ENCODE measurements at regions not wholly inside any gene's neighbourhood (a gene's known extent, or its start where the extent isn't known, plus 50 kb on each side); places are given as distances from the start of the nearest gene placed in this dataset.

DNA sequence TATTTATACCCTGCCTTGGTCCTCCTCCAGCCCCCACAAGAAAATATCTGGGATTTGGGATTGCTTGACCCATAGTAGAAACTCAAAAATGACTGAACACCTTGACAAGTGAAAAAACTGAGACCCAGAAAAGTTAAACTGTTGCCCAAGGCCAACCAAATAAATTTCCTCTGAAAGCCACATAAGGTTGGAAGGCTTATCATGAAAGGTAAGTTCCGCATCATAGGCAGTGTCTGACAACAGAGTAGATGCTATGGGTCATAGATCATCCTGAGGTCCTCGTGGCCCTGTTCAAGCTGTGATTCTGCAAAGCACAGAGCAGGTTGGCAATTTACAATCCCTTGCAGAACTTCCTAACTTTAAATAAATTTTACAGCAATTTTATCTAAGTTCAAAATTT is 140.8 kb upstream of the TSC22D2 start:
- H4K20me1 ChIP-seq (replicated peaks; ENCODE audit: control insufficient read depth, insufficient read depth, low read length) = no peaks in the 10 kb centered on the region
- intact Hi-C loops (cut with micrococcal nuclease) (no loop called here), in situ Hi-C loops (cut with MboI) (no loop called here)
- H3K27me3 ChIP-seq (ENCODE audit: control insufficient read depth in 2 of 2, insufficient read depth in 2 of 2, low read length in 2 of 2) = no peaks in the 10 kb centered on the region
- H3K4me2 ChIP-seq (ENCODE audit: insufficient read depth, low read length) = no peak overlapping the region
- TF ChIP-seq CTBP1 (IDR thresholded peaks at IDR 0.05; ENCODE audit: borderline replicate concordance) (no peak), EHMT2 (IDR thresholded peaks at IDR 0.05) (no peak)
- no peak overlapping the region for H3K4me3 ChIP-seq
- no peaks in the 10 kb centered on the region for H3K79me2 ChIP-seq (ENCODE audit: control insufficient read depth, insufficient read depth, low read length)
- no peaks in the 10 kb centered on the region for H3K9me1 ChIP-seq (ENCODE audit: control insufficient read depth, insufficient read depth, low read length)
- H3K9ac ChIP-seq (ENCODE audit: insufficient read depth in 1 of 2, low read depth in 2 of 2, low read length in 2 of 2) = no peak overlapping the region
- DNase-seq (ENCODE audit: extremely low read depth in 1 of 4, low spot score in 3 of 4) (no peak), FAIRE-seq (no peak), ATAC-seq (no peak)
- WGBS (ENCODE audit: insufficient coverage, low coverage, missing lambda C conversion rate) = 13% methylated on average over 2 of the region's 2 CpGs
- no peak overlapping the region for H2AFZ ChIP-seq (ENCODE audit: low read depth, low read length)
- BruUV-seq (replicated peaks) = no TSS peak
- no peaks in the 10 kb centered on the region for H3K9me3 ChIP-seq (replicated peaks; ENCODE audit: control insufficient read depth, insufficient read depth, low read depth, low read length)
- peaks cover 0 to 2% of the 10 kb centered on the region in 2 experiments; a peak in 1 of 5 replicates for H3K4me1 ChIP-seq (replicated peaks in 1 of 2; ENCODE audit: control insufficient read depth in 2 of 2, insufficient read depth in 2 of 2, low read length in 2 of 2)
- H3K36me3 ChIP-seq (ENCODE audit: control insufficient read depth, insufficient read depth, low read length) = no peaks in the 10 kb centered on the region
- ChIA-PET CTCF (ENCODE audit: low intra/inter-chr PET ratio) (no interaction called here), POLR2A (interaction anchor here (1.7 kb wide), 1 partner anchor 9 kb away, joined by 3 read pairs; no protein-coding TSS in a partner anchor)
- H3K27ac ChIP-seq (ENCODE audit: extremely low read depth, low read depth, low read length) = no peak overlapping the region

DNA sequence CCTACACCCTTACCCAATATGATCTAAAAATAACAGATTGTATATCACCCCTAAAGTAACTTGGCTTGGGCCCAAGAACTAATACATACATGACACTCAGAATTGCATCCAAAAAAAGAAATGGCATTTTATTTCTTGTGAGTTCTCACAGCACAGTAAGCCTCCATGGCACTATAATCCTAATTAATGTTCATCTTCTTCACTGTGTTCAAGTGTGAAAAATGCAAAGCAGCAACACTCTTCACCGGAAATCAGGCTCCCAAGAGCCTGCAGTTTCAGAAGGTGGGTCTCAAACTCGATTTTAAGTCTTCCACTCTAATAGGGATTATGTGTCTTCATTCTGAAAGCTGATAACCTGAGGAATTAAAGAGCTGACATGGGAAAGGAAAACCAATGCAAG is 142.8 kb upstream of the TSC22D2 start:
- Histone ChIP-seq H3K9ac (ENCODE audit: insufficient read depth in 1 of 2, low read depth in 2 of 2, low read length in 2 of 2) (no peak overlapping the region), H3K27me3 (ENCODE audit: control insufficient read depth in 2 of 2, insufficient read depth in 2 of 2, low read length in 2 of 2) (no peaks in the 10 kb centered on the region), H2AFZ (ENCODE audit: low read depth, low read length) (no peak overlapping the region), H3K27ac (ENCODE audit: extremely low read depth, low read depth, low read length) (no peak overlapping the region), H3K36me3 (ENCODE audit: control insufficient read depth, insufficient read depth, low read length) (no peaks in the 10 kb centered on the region), H3K4me2 (ENCODE audit: insufficient read depth, low read length) (no peak overlapping the region), H3K9me3 (replicated peaks; ENCODE audit: control insufficient read depth, insufficient read depth, low read depth, low read length) (no peaks in the 10 kb centered on the region), H3K79me2 (ENCODE audit: control insufficient read depth, insufficient read depth, low read length) (no peaks in the 10 kb centered on the region), H3K9me1 (ENCODE audit: control insufficient read depth, insufficient read depth, low read length) (no peaks in the 10 kb centered on the region), H3K4me1 (replicated peaks in 1 of 2; ENCODE audit: control insufficient read depth in 2 of 2, insufficient read depth in 2 of 2, low read length in 2 of 2) (peaks cover 0 to 2% of the 10 kb centered on the region in 2 experiments; a peak in 1 of 5 replicates), H4K20me1 (replicated peaks; ENCODE audit: control insufficient read depth, insufficient read depth, low read length) (no peaks in the 10 kb centered on the region), H3K4me3 (no peak overlapping the region)
- TF ChIP-seq ZNF384 (IDR thresholded peaks at IDR 0.05; ENCODE audit: low read depth, low read length) (no peak), ESRRA (IDR thresholded peaks at IDR 0.05; ENCODE audit: borderline replicate concordance, low read depth) (no peak), ATF2 (CRISPR knock-in tag; IDR thresholded peaks at IDR 0.05) (no peak), CREB3 (tag; conservative IDR thresholded peaks at IDR 0.05; ENCODE audit: low read depth) (no peak)
- BruUV-seq (replicated peaks) = no TSS peak
- no peak for FAIRE-seq
- in situ Hi-C loops (cut with MboI) = no loop called here
- ChIA-PET POLR2A (interaction anchor here (0.6 kb wide), 1 partner anchor 336 kb away, joined by 3 read pairs; no protein-coding TSS in a partner anchor), CTCF (ENCODE audit: low intra/inter-chr PET ratio) (no interaction called here)
- no peak for ATAC-seq
- DNase-seq (ENCODE audit: extremely low read depth in 1 of 4, low spot score in 3 of 4) = no peak
- 9% methylated on average over 2 of the region's 2 CpGs for WGBS (ENCODE audit: insufficient coverage, low coverage, missing lambda C conversion rate)
- intact Hi-C loops (cut with micrococcal nuclease) = no loop called here
